Neuronal stem cell (in vitro differentiated cells): ENCODE measurements at regions not wholly inside any gene's neighbourhood (a gene's known extent, or its start where the extent isn't known, plus 50 kb on each side); places are given as distances from the start of the nearest gene placed in this dataset.
"Not testable (repeated sequence)": the region's sequence is repeated elsewhere in the genome, so short reads cannot be mapped to it uniquely, and the experiment has no call there.

Source experiments
- DNase-seq: peaks from one replicate; pipeline ENCODE4 v3.0.0-alpha.2; 2013; ENCODE audit warnings: low spot score
- H2AFZ ChIP-seq: one replicate; pipeline ENCODE4 v1.6.1; 2013; ENCODE audit warnings: mild to moderate bottlenecking, low read length, inconsistent platforms
- H2AK5ac ChIP-seq: 2 replicates; pipeline ENCODE4 v1.6.1; 2013; ENCODE audit warnings: low read depth, mild to moderate bottlenecking, inconsistent platforms, low read length, moderate library complexity, mixed read lengths
- H2BK120ac ChIP-seq: 2 replicates; pipeline ENCODE4 v1.6.1; 2013; ENCODE audit warnings: low read depth, mild to moderate bottlenecking, inconsistent platforms, low read length, moderate library complexity, mixed read lengths
- H2BK12ac ChIP-seq: one replicate; pipeline ENCODE4 v1.6.1; 2013; ENCODE audit warnings: low read length, inconsistent platforms
- H2BK15ac ChIP-seq: 2 replicates; pipeline ENCODE4 v1.6.1; 2013; ENCODE audit warnings: mild to moderate bottlenecking, low read length, inconsistent platforms, mixed read lengths
- H2BK5ac ChIP-seq: one replicate; pipeline ENCODE4 v1.6.1; 2013; ENCODE audit warnings: inconsistent platforms, mild to moderate bottlenecking, low read length, moderate library complexity
- H3K14ac ChIP-seq: one replicate; pipeline ENCODE4 v1.6.1; 2013; ENCODE audit warnings: low read length, inconsistent platforms
- H3K18ac ChIP-seq: 2 replicates; pipeline ENCODE4 v1.6.1; 2013; ENCODE audit warnings: low read length, inconsistent platforms
- H3K23ac ChIP-seq: 2 replicates; pipeline ENCODE4 v1.6.1; 2013; ENCODE audit warnings: low read depth, mild to moderate bottlenecking, mixed read lengths, low read length, inconsistent platforms; ENCODE audit not compliant: poor library complexity
- H3K27ac ChIP-seq: replicated peaks from 3 replicates; pipeline ENCODE4 v1.5.1; 2013; ENCODE audit warnings: low read length, inconsistent platforms
- H3K27me3 ChIP-seq, 3 experiments: 2 replicates each; pipeline ENCODE4 v1.6.1; 2013; ENCODE audit warnings: low read length in 3 of 3, mild to moderate bottlenecking in 2 of 3, inconsistent platforms in 1 of 3, low read depth in 1 of 3, mixed read lengths in 1 of 3, moderate library complexity in 1 of 3; ENCODE audit not compliant: control insufficient read depth in 3 of 3, insufficient read depth in 3 of 3
- H3K36me3 ChIP-seq, 2 donors: replicated peaks in 1 of 2; 2 replicates each; pipeline ENCODE4 v1.6.1; 2013; ENCODE audit warnings: low read length in 2 of 2; ENCODE audit not compliant: control insufficient read depth in 2 of 2, insufficient read depth in 2 of 2
- H3K4ac ChIP-seq: 2 replicates; pipeline ENCODE4 v1.6.1; 2013; ENCODE audit warnings: inconsistent platforms, mild to moderate bottlenecking, low read length, moderate library complexity
- H3K4me1 ChIP-seq, 2 donors: 1 replicate in 1 of 2; 2 replicates in 1 of 2; pipeline ENCODE4 v1.6.1; 2013; ENCODE audit warnings: low read length in 2 of 2, low read depth in 1 of 2; ENCODE audit not compliant: control insufficient read depth in 2 of 2, insufficient read depth in 1 of 2
- H3K4me2 ChIP-seq: one replicate; pipeline ENCODE4 v1.6.1; 2013; ENCODE audit warnings: mild to moderate bottlenecking, low read length, inconsistent platforms; ENCODE audit not compliant: insufficient read depth, poor library complexity, severe bottlenecking
- H3K4me3 ChIP-seq, 2 donors: 2 replicates each; pipeline ENCODE4 v1.5.1; 2013; ENCODE audit warnings: low read length in 2 of 2, mild to moderate bottlenecking in 2 of 2, inconsistent platforms in 1 of 2, moderate library complexity in 1 of 2
- H3K79me1 ChIP-seq: one replicate; pipeline ENCODE4 v1.6.1; 2013; ENCODE audit warnings: low read depth, mild to moderate bottlenecking, inconsistent platforms, low read length, moderate library complexity
- H3K9ac ChIP-seq: one replicate; pipeline ENCODE4 v1.6.1; 2013; ENCODE audit warnings: mild to moderate bottlenecking, low read depth, low read length, inconsistent platforms; ENCODE audit not compliant: poor library complexity
- H3K9me3 ChIP-seq, 2 donors: replicated peaks in 1 of 2; 2 replicates each; pipeline versions ENCODE3 to v1.6.1; 2013; ENCODE audit warnings: low read length in 2 of 2, mild to moderate bottlenecking in 2 of 2, inconsistent platforms in 1 of 2, low read depth in 1 of 2, mixed read lengths in 1 of 2, moderate library complexity in 1 of 2; ENCODE audit not compliant: control insufficient read depth in 2 of 2, insufficient read depth in 1 of 2
- H4K8ac ChIP-seq: one replicate; pipeline ENCODE4 v1.6.1; 2013; ENCODE audit warnings: low read depth, mild to moderate bottlenecking, inconsistent platforms, low read length, moderate library complexity
- H4K91ac ChIP-seq: one replicate; pipeline ENCODE4 v1.6.1; 2013; ENCODE audit warnings: low read length, low read depth, mild to moderate bottlenecking, inconsistent platforms; ENCODE audit not compliant: poor library complexity
- WGBS, 2 donors: extraction: QIAGEN DNeasy Blood & Tissue Kit; methylation state at CpG; one replicate each; pipeline ENCODE4 v1.1.7; 2013; ENCODE audit warnings: missing lambda C conversion rate in 2 of 2, mixed read lengths in 1 of 2; ENCODE audit not compliant: insufficient read length in 2 of 2, insufficient replicate concordance in 1 of 2; ENCODE audit errors: extremely low coverage in 2 of 2; 5-methylcytosine and 5-hydroxymethylcytosine counted together

DNA sequence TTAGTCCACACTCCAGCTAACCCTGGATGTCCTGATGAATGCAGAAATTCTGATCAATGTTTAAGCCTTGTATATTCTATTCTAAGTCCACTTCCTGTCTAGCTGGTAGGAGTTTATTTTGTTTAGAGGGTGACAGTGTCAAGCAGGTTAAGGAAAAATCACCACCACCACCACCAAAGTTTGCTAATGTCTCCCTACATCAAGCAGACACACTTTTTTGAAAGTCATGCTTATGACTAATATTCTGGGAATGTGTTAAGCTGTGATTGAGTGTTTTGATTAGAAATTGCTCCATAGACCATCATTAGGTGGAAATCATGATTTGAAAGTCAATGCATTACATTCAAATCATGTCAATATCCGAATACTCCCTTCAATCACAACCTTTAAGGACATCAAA lies 1530.1 kb downstream of the MAT2B start:
- Histone ChIP-seq H3K23ac (no peak overlapping the region), H3K4ac (no peak overlapping the region), H2BK5ac (no peak overlapping the region), H3K27me3 (no peaks in the 10 kb centered on the region), H2BK15ac (no peak overlapping the region), H3K18ac (no peak overlapping the region), H3K4me1 (peaks cover 0 to 1% of the 10 kb centered on the region in 2 donors), H4K91ac (no peak overlapping the region), H2AK5ac (no peak overlapping the region), H3K36me3 (no peaks in the 10 kb centered on the region), H2AFZ (no peak overlapping the region), H3K79me1 (no peaks in the 10 kb centered on the region), H2BK120ac (no peak overlapping the region), H3K9ac (no peak overlapping the region), H3K9me3 (no peaks in the 10 kb centered on the region), H4K8ac (no peak overlapping the region), H3K4me2 (no peak overlapping the region), H3K27ac (no peak overlapping the region), H2BK12ac (no peak overlapping the region), H3K4me3 (no peak overlapping the region), H3K14ac (no peak overlapping the region)
- no peak for DNase-seq
- no CpG with 5 or more reads among the region's 1 CpG for WGBS, 2 donors

DNA sequence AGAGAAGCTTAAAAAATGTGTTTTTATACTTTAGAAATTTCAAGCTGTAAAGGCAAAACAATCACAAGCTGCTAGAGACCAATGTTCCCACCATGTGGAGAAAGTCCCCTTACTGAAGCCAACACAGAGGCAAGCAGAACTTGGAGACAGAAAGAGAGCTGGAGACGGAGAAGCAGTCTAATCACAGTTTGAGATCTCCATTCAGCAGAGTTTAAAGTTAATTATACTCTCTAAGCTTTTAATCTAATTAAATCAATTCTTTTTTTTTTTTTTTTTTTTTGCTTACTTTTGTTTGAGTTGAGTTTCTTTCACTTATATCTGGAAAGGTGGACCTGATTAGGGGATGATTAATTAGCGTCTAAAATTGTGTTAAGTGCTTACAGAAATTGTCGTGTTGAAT lies 1534.3 kb downstream of the MAT2B start:
- Histone ChIP-seq H3K27me3 (no peaks in the 10 kb centered on the region), H3K4ac (no peak overlapping the region), H3K79me1 (no peaks in the 10 kb centered on the region), H2BK120ac (no peak overlapping the region), H4K8ac (no peak overlapping the region), H4K91ac (no peak overlapping the region), H3K9me3 (no peaks in the 10 kb centered on the region), H3K9ac (no peak overlapping the region), H3K4me2 (no peak overlapping the region), H3K14ac (no peak overlapping the region), H3K36me3 (no peaks in the 10 kb centered on the region), H3K4me1 (peaks cover 0 to 1% of the 10 kb centered on the region in 2 donors), H3K18ac (no peak overlapping the region), H2BK15ac (no peak overlapping the region), H2BK5ac (no peak overlapping the region), H2AFZ (no peak overlapping the region), H2BK12ac (no peak overlapping the region), H2AK5ac (no peak overlapping the region), H3K23ac (no peak overlapping the region), H3K4me3 (no peak overlapping the region), H3K27ac (no peak overlapping the region)
- no CpG with 5 or more reads among the region's 3 CpGs for WGBS, 2 donors
- no peak for DNase-seq

DNA sequence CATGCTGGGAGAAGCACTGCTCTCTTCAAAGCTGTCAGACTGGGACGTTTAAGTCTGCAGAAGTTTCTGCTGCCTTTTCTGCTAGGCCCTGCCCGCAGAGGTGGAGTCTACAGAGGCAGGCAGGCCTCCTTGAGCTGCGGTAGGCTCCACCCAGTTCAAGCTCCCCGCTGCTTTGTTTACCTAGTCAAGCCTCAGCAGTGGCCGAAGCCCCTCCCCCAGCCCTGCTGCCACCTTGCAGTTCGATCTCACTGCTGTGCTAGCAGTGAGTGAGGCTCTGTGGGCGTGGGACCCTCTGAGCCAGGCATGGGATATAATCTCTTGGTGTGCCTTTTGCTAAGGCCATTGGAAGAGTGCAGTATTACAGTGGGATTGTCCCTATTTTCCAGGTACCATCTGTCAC lies 1540.5 kb downstream of the MAT2B start:
- not testable (repeated sequence) for H3K27ac ChIP-seq, H3K4me1 ChIP-seq, H2BK15ac ChIP-seq, H3K27me3 ChIP-seq, H3K36me3 ChIP-seq, H3K9ac ChIP-seq, H2BK12ac ChIP-seq, H3K4me3 ChIP-seq, H2AK5ac ChIP-seq, H3K23ac ChIP-seq, H3K4me2 ChIP-seq, H3K79me1 ChIP-seq, H2BK120ac ChIP-seq, H3K18ac ChIP-seq, H4K8ac ChIP-seq, H3K14ac ChIP-seq, H3K9me3 ChIP-seq, H4K91ac ChIP-seq, DNase-seq, H3K4ac ChIP-seq, H2BK5ac ChIP-seq
- no CpG with 5 or more reads among the region's 7 CpGs for WGBS, 2 donors
- H2AFZ ChIP-seq: peak overlapping the region; percentile 29

DNA sequence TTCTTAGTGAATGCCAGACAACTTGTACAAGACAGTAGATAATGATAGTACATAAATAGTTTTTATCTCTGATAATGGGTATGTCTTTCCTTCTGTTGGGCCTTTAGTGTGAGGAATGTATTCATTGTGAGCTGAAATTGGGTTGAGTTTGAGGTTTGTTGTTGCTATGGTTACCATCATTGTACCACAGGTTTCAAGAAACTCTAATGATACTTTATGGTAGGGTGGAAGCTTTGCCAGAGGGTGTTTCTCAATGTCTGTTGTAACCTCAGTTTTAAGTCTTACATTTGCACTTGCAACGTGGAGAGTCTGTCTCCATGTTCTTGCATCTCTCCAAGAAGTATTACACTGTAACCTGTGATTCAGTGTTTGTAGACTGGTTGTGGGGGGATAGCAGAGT lies 1550.1 kb downstream of the MAT2B start:
- no CpG with 5 or more reads among the region's 1 CpG for WGBS, 2 donors
- Histone ChIP-seq H4K8ac (no peak overlapping the region), H3K9ac (no peak overlapping the region), H2AK5ac (no peak overlapping the region), H3K79me1 (no peaks in the 10 kb centered on the region), H3K4me2 (no peak overlapping the region), H2BK12ac (no peak overlapping the region), H3K36me3 (no peaks in the 10 kb centered on the region), H3K18ac (no peak overlapping the region), H2AFZ (no peak overlapping the region), H2BK15ac (no peak overlapping the region), H3K27me3 (no peaks in the 10 kb centered on the region), H4K91ac (no peak overlapping the region), H3K4me3 (no peak overlapping the region), H3K14ac (no peak overlapping the region), H3K9me3 (no peaks in the 10 kb centered on the region), H3K4ac (no peak overlapping the region), H2BK120ac (no peak overlapping the region), H3K27ac (no peak overlapping the region), H2BK5ac (no peak overlapping the region), H3K23ac (no peak overlapping the region), H3K4me1 (no peaks in the 10 kb centered on the region)
- DNase-seq: no peak
